ENCODE measurements at regions not wholly inside any gene's neighbourhood (a gene's known extent, or its start where the extent isn't known, plus 50 kb on each side); places are given as distances from the start of the nearest gene placed in this dataset.

- TF ChIP-seq CTCF (conservative IDR thresholded peaks at IDR 0.05; ENCODE audit: low read depth, low read length), result no peak
- TF ChIP-seq EZH2 (IDR thresholded peaks at IDR 0.05; ENCODE audit: low read length, unreplicated experiment), result no peak
- no peak for TF ChIP-seq EZH2phosphoT487 (IDR thresholded peaks at IDR 0.05; ENCODE audit: borderline replicate concordance, low read length)
These were observed 176.3 kb upstream of the TNRC6C start for GRCh38 chr17:77782201-77782600.

Data from PC-3 (cell line).